NCI-H446 treated with DMSO at 0.1 percent for 48 hours (cell line): ENCODE measurements at regions not wholly inside any gene's neighbourhood (a gene's known extent, or its start where the extent isn't known, plus 50 kb on each side); places are given as distances from the start of the nearest gene placed in this dataset.

Source experiments
- DNase-seq: peaks from one replicate; lab custom pipeline; 2025; lab: John Stamatoyannopoulos, UW

DNA sequence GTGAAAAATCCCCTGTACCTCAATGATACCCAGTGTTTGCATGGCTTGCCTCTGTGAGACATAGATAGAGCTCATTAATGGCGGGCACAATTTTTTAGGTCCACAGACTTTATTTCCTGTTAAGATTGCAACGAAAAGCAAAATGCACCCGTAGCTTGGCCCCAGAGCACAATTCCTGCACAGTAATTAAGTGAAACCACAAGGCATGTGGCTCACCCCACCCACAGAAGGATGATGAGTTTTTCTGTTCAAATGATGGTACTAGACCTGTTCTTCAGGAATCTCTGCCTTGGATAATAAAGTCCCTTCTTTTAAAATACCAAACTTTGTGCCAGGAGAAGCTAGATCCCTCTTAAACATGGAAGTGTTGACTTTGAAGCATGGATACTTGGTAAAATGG is 738.1 kb downstream of the QKI start:
- DNase-seq, result no peak

DNA sequence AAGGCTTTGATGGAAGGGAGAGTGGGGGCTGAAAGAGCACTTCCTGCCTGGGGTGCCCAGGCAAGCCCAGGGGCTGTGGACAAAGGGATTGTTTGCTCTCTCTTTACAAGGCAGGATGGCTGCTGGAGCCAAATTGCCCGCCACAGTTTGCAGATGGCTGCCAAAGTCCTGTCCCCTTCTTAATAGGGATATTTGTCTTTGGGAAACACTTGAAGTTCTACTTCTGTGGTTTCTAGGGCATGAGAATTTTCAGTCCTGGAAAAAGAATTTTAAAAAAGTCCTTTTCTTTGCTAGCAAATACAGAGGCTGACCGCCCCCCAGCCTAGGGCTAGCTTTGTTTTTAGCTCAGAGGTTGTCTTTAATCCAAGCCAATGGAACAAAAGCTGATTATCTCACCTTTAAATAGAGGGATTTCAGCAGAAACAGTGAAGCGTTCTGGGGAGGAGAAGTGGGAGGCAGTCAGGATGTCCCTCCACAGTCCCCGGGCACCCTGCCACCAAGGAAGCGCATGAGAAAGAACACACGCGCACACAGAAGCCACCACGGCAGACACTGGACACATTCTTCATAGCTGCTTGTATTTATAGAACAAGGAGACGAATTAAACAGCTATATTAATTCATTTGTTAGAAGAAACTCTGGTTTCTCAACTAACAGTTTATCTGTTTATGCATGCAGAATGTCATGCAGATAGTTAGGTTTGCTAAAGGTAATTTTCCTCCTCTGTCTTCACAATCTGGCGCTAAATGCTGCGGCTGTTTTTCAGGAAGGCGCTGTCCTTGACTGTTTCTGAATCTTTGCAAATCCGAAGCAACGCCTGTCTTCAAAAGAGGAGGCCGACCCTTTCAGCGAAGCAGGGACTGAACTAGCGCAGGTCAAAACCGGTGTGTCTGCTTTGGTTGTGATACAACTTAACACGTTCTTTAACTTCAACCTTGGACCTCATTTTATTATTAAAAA is 736.9 kb downstream of the QKI start:
- DNase-seq, result no peak

DNA sequence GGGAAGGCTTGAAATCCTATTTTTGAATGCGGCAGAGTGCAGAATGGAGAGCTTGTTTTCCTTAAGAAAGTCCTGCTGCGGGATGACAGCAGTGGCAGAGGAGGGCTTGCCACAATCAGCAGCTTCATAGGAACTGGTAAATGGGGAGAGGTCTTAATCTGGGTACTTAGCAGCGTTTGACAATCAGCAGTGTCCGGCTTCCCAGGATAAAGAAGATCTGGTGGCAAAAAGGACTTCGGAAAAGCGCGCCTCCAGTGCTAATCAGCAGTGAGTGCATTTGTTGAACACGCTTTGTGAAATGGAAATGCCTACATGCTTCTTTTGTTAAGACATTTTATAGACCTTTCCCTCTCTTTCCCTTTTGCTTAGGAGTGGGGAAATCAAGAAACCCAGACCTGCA is 735.7 kb downstream of the QKI start:
- DNase-seq, result no peak

DNA sequence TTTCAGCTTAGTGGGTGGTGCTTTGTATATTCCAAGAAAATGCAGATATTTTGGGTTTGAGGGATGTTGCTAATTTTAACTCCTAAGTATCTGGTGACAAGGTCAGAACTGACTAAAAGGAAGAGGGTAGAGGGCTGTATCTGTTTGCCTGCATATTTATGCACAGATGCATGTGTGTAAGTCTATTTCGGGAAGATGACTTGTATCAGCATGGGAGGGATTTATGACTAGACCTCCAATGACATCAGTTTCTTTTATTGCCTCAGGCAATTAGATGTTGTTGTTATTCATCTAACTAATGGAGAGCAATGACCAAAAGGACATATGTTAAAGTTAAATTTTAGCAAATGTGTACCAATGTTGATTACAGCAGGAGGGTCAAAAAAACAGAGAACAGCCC is 734.3 kb downstream of the QKI start:
- DNase-seq, result no peak

DNA sequence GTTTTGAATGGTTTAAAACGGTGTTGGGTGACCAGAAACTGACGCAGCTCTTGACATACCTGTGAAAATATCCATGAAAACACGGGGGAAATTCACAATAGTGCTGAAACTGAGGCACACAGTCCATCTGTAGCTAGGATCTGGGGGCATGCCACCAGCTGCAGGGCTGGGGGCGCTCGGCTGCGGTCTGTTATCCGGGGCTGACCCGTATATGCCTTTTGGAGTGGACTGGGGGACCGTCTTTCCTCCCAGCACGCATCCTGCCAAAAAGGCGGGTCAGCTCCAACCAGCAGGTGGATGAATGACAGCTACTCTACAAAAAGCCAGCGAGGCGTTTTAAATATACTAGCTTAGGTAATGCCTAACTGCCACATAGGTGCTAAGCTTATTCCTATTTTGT is 729.8 kb downstream of the QKI start:
- DNase-seq, result no peak

DNA sequence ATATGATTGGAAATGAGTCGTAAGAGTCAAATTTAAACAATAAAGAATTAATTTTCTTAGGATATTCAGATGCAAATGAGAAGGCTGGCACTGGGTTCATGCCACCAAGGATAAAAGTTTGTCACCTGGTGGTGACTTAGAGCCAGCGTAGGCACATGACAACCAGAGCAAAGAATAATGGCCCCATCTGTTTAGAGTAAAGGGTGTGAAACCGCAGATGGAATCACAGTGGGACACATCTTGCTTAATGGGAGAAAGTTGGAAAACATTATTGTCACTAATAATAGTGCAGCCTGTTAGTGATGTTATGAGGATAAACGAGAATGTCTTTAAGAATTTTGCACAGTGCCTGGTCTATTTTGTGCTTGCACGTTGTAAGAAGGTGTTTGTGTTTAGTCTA is 727.8 kb downstream of the QKI start:
- DNase-seq, result no peak

DNA sequence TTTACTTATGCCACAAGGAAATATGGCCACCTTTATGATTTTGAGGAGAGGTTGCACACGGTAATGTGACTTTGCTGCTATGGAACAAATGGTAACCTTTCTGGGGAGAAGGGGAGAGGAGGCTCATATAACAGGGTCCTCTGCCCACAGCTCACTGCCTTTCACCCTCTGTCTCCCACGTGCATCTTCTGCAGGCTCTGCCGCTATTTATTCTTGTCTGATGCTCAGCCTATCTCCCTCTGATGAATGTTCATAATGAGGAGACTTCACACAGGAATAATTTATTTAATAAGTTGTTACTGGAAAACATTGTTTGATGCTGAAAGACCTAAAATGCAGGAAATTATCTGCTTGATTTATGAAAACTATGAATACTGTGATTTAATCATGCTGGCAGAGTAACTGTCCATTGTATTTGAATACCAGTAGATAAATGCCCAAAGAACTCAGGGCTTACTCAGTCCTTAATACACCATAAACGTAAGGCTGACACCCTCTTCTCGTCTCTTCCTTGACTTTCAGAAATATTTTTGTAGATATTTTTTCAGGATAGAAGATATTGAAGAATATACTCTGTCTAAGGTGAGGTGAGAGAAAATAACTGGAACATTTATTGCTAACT is 721.1 kb downstream of the QKI start:
- DNase-seq, result no peak

DNA sequence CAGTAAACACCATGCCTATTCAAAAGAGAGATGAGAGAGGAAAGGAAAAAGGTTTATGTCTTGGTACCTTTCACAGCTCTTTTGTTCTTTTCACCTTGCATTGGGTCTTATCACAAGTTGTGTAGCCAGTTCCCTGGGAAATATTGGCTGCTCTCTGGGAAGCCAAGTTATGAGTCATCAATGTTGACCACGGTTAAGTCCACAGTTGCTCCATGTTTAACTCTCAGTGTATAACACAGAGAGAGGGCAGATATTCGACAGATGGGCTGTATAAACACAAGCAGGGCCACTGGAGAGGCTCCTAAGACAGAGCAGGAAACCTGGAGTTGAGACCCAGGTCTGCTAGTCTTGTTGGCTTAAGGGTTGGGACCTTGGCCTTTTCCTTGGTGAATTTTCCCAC is 718.6 kb downstream of the QKI start:
- DNase-seq, result no peak

DNA sequence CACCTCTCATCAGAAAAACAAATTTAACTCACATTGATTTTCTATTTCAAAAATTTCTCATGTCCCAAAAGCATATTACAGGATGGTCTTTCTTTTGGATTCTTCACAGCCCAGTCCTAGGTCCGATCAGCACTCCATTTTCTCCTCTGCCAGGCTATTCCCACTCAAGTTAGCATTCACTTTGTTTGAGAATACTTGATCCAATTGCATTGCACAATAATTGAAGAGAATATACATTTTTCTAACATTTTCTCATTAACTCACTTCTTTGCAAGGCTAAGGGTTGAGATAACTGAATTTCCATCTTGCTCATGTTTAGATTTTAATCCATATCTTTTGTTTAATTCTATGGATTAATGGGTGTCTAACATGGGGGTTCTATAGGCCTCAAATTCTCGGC is 716.1 kb downstream of the QKI start:
- no peak for DNase-seq

DNA sequence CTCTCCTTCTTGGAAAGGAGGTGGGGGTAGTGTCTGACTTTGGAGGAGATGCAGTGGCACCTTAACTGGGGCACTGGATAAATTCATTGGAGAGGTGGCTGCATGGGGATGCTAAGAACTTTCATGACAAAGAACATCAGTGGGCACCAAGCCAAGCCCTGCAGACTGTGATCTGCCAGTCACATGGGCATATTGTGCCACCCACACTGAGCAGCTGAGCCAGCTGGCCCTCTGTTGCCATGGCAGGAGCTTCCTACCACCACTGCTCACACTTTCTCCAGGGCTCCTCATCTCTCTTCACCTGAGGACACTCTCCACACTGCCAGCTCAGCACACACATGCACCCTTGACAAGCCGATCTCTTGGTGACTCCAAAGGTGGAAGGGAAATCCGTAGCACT is 715.6 kb downstream of the QKI start:
- no peak for DNase-seq

DNA sequence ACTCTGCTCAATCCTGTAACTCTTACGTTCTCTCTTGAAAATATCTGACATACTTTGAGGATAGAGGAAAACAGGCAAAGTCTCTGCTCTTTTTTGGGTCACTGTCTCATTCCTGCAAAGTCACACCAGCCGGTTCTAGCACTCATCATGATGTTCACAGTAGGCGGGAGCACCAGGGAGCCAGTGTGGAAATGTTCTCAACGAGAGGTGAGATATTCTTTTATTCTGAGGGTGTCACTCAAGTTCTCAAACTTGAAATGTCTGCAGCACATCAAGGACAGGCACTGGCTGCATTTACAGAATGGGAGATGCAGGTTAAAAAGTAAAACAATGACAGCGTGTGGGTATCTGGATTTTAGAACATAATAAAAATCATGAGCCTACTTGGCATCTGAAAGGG is 714.7 kb downstream of the QKI start:
- DNase-seq, result no peak

DNA sequence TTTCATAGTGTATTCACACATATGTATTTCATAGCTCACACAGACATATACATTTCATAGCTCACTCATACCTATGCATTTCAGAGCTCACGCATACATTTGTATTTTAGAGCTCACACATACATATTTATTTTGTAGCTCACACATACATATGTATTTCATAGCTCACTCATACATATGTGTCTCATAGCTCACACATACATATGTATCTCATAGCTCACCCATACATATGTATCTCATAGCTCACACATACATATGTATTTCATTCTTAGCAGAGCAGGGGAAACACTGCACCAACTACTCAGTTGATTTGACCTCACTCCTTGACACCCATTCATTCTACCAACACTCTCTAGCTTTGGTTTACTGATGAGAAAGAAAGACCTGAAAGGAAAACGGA is 713.6 kb downstream of the QKI start:
- DNase-seq, result no peak

DNA sequence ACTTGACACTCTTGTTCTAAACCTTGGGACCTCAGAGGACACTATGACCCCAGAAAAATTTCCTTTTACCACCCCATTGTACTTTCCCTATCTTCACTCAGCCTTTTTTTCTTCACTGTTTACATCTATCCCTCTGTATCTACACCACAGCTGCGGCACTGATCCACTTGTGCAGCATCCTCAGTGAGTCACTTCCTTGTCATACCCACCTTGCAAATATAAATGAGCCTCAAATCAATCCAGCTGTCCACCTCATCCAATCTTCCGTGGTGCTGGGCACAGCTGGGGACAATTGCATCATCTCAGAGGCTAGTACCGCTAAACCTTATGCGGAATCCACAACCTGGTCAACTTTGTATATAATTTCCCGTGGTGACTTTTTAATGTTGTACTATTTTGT is 710.5 kb downstream of the QKI start:
- DNase-seq, result no peak

DNA sequence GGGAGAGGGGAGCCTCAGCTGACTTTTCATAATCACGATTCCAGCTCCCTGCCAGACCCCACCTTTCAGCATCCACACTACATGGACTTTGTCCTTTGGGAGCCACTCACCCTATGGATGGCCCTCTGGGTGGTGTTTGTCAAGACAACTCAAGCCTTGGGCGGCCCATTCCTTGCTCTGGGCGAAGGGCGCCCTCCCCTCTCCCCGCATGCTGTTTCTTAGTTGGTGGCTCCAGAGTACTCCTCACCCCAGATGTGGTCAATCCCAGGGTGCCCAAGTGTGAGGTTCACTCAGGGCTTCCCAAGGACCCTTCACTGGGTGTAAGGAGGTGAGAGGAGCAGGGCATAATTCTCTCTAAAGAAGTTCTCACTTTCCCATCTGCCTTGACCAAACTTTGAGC is 710.0 kb downstream of the QKI start:
- DNase-seq, result no peak

DNA sequence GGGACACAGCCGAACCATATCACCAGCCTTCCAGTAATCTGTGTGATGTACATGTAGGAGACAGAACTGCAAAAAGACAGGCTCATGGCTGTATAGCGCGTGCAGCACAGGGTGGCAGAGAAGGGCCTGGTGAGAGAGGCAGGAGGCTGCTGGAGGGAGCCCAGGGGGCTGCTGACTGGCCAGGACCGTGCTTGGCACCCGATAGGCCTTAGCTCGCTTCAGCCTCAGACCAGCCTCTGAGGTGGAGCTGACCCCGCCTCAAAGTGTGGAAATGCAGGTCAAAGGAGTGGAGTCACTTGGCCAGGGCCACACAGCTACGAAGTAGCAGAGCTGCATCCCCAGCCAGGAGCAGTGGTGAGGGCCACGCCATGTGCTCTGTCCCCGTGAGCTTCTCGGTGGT is 707.6 kb downstream of the QKI start:
- no peak for DNase-seq

DNA sequence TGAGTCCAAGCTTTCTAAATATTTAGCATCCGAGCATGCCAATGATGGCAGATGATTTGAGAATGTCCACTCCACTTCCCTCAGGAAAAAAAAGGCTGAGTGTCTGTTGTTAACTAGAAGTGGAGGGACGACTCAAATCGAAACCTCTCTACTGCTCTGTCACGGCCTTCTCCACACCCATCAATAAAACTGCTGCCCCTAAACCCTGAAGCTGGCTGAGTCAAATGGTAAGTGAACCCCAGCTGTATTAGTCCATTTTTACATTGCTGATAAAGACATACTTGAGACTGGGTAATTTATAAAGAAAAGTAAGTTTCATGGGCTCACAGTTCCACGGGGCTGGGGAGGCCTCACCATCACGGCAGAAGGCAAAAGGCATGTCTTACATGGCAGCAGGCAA is 707.0 kb downstream of the QKI start:
- DNase-seq, result no peak

DNA sequence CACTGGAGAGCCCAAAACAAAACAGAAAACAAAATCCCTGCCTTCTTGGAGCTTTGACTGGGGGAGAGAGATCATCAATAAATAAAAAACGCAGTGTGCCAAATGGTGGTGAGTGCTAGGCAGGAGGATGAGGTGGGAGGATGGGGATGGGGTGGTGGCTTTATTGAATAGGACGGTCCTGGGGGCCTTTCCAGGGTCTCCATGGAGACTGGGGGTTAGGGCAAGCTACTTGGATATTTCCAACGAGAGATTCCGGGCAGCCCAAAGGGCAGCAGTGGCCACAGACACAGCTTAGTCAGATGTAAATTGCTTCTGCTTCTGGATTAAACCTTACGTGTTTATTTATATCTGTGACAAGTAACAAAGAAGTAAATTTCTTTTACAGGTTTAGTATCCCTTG is 700.1 kb downstream of the QKI start:
- no peak for DNase-seq

DNA sequence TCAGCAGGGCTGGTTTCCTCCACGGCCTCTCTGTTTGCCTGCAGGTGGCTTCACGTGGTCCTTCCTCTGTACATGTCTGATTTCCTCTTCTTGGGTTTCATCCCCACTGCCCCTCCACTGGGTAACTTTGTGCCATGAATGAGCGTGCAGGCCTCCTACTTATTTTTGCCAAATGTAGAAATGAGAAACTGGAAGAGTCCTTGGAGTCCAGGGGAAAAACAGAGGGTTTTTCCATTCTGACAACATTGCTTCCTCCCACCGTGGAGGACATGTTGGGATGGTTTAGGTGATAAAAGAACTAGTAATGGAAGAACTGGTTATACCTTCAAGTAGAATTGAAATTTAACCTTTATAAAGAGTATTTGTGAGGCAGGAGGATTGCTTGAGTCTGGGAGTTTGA is 699.5 kb downstream of the QKI start:
- DNase-seq, result no peak

DNA sequence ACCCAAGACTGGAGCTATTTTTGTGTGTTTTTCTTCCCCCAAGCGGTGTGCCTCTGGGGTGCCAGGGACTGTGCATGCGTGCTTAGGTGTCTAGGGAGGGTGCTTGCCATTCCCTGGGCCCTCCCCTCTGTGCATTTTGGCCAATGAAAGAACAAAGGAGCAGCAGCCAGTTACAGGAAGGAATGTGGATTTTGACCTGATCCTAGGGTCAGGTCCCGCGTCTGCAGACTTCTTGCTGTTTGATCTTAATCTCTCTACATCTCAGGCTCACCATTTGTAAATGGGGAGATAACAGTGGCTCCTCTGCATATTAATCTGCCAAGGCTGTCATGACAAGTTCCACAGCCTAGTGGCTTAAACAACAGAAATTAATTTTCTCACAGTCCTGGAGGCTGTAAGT is 699.1 kb downstream of the QKI start:
- no peak for DNase-seq

DNA sequence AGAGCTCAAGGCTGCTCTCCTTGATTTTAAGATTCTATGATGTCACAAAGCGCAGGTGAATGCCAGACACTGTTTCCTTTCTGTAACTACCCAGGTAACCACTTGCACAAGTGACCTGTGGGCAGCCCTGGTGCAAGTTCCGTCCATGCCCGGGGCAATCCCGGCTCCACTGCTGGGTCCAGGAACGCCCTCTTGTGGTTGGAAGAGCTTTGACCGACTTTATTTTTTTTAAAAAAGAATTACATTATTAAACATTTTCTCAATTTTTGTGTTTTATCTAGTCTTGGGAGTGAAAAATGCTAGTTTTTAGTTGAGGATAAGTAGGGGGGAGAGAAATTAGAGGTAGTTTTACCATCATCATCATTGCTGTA is 695.2 kb downstream of the QKI start:
- no peak for DNase-seq

DNA sequence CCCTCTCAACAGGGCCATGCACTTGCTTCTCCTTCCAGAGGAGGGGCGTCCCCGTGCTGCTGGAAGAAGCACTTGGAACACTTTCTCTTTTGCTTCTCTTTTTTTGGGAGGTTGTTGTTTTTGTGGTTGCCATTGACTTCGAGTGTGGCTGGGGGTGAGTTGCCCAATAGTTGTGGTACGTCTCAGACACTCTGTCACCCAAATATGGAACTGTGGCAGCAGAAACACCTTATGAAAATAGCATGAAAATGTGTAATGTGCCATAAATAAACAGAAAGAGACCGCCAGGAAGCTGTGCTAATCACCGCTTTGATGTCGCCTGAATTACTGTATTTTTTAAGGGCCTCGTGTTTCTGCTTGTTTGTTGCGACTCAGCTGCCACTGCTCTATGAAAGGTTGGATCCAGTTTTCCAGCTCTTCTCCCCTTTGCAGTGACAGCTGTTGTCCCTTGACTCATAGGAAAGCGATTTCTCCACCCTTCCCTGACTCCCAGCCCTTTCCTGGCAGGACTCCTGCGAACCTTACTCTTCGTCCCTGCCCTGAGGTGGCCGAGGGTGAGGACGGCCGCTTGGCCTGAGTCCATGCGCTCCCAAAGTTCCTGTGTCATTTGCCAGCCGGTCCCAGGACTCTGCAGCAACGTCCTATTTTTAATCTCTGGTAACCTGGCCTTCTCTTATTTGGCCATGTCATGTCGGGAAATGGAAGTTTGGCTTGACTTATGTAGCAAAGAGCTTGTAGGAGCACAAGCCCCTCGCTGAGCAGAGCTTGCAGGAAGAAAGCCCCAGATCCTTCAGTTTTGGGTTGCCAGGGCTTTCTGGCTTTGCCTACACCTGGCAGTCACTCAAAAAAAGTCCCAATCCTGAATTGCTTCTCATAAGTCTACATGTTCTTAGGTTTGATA is 694.6 kb downstream of the QKI start:
- DNase-seq, result peak; percentile 33

DNA sequence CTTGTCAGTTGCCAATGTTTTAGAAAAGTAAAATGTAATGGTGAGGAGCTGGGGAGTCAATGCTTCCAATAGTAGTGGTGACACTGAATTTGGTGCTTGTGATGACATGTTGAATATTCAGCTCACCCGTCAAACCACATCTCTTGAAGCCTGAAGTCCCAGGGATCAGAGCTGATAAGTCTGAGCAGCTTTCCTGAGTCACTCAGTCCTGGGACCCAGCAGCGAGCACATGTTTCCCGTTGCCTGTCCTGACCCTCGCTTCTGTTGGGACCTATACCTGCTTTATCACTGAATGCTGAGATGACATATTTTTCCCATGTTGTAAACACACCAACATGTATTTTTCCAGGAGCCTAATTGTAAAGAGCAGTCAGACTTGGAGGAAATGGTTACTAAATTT is 693.6 kb downstream of the QKI start:
- no peak for DNase-seq
